H1 (cell line): ENCODE measurements at regions not wholly inside any gene's neighbourhood (a gene's known extent, or its start where the extent isn't known, plus 50 kb on each side); places are given as distances from the start of the nearest gene placed in this dataset.

Experiments
- CTCF ChIA-PET: fragments of 300-600 bp; sonication (Branson Sonifier 250); formaldehyde crosslinking; loops from one replicate; lab custom pipeline; 2021; ENCODE audit not compliant: partially characterized antibody; lab: Charles Lee
- POLR2A ChIA-PET: fragments of 300-600 bp; sonication (Branson Sonifier 250); formaldehyde crosslinking; loops from one replicate; lab custom pipeline; 2021; ENCODE audit warnings: inconsistent platforms; ENCODE audit not compliant: partially characterized antibody; lab: Charles Lee
- DNase-seq, 2 experiments: peaks; one replicate each; pipeline versions ENCODE4 v3.0.0 to v3.0.0-alpha.2; 2010 to 2022; ENCODE audit warnings: low spot score in 2 of 2, low read depth in 1 of 2, mixed read lengths in 1 of 2
- FAIRE-seq: peaks from 2 replicates; lab custom pipeline; 2011; peaks lifted over from hg19 to GRCh38; lab: Jason Lieb, UNC
- H2AFZ ChIP-seq: 2 replicates; pipeline ENCODE4 v1.8.1; 2012; ENCODE audit warnings: low read length, inconsistent platforms
- H2AK5ac ChIP-seq: 2 replicates; pipeline ENCODE4 v1.6.1; 2013; ENCODE audit warnings: low read depth, low read length
- H2BK120ac ChIP-seq: replicated peaks from 2 replicates; pipeline ENCODE3; 2013; ENCODE audit warnings: low read depth, low read length, inconsistent platforms
- H2BK12ac ChIP-seq: 2 replicates; pipeline ENCODE4 v1.6.1; 2013; ENCODE audit warnings: low read depth, low read length
- H2BK15ac ChIP-seq: 2 replicates; pipeline ENCODE4 v1.6.1; 2013; ENCODE audit warnings: low read length
- H2BK20ac ChIP-seq: 2 replicates; pipeline ENCODE4 v1.6.1; 2013; ENCODE audit warnings: low read length
- H2BK5ac ChIP-seq: 2 replicates; pipeline ENCODE4 v1.6.1; 2013; ENCODE audit warnings: low read depth, low read length
- H3K14ac ChIP-seq: 2 replicates; pipeline ENCODE4 v1.6.1; 2013; ENCODE audit warnings: inconsistent platforms; ENCODE audit not compliant: insufficient read length
- H3K18ac ChIP-seq: 2 replicates; pipeline ENCODE4 v1.6.1; 2013; ENCODE audit warnings: low read length; ENCODE audit errors: extremely low read depth
- H3K23ac ChIP-seq: 2 replicates; pipeline ENCODE4 v1.6.1; 2013; ENCODE audit warnings: inconsistent platforms; ENCODE audit not compliant: insufficient read length
- H3K23me2 ChIP-seq: 2 replicates; pipeline ENCODE4 v1.6.1; 2013; ENCODE audit warnings: low read depth, low read length
- H3K27ac ChIP-seq: 2 replicates; pipeline ENCODE4 v1.6.1; 2011; ENCODE audit warnings: low read depth, low read length, inconsistent platforms
- H3K27me3 ChIP-seq, 4 experiments: replicated peaks in 1 of 4; 1 replicate in 1 of 4; 2 replicates in 3 of 4; pipeline versions ENCODE4 v1.6.1 to v1.8.1; 2011 to 2013; ENCODE audit warnings: low read length in 3 of 4, mild to moderate bottlenecking in 3 of 4, inconsistent platforms in 2 of 4, mixed read lengths in 2 of 4, moderate library complexity in 1 of 4; ENCODE audit not compliant: control insufficient read depth in 3 of 4, insufficient read depth in 3 of 4; ENCODE audit errors: extremely low read depth in 1 of 4
- H3K36me3 ChIP-seq, 4 experiments: 2 replicates each; pipeline versions ENCODE4 v1.6.1 to v1.8.1; 2011 to 2013; ENCODE audit warnings: mild to moderate bottlenecking in 4 of 4, low read length in 3 of 4, moderate library complexity in 2 of 4, control low read depth in 1 of 4, inconsistent platforms in 1 of 4; ENCODE audit not compliant: insufficient read depth in 4 of 4, control insufficient read depth in 2 of 4
- H3K4ac ChIP-seq: replicated peaks from 2 replicates; pipeline ENCODE3; 2013; ENCODE audit warnings: low read length, low read depth, mixed read lengths, inconsistent platforms; ENCODE audit not compliant: insufficient read length
- H3K4me1 ChIP-seq, 4 experiments: replicated peaks in 1 of 4; 1 replicate in 1 of 4; 2 replicates in 3 of 4; pipeline versions ENCODE4 v1.6.1 to v1.8.1; 2011 to 2013; ENCODE audit warnings: low read length in 3 of 4, inconsistent platforms in 2 of 4, mixed read lengths in 1 of 4; ENCODE audit not compliant: insufficient read depth in 4 of 4, control insufficient read depth in 3 of 4
- H3K4me2 ChIP-seq, 2 experiments: 2 replicates each; pipeline versions ENCODE4 v1.6.1 to v1.8.1; 2011 to 2013; ENCODE audit warnings: low read depth in 2 of 2, low read length in 2 of 2, control low read depth in 1 of 2, inconsistent platforms in 1 of 2, mild to moderate bottlenecking in 1 of 2; ENCODE audit not compliant: insufficient read depth in 1 of 2
- H3K4me3 ChIP-seq, 4 experiments: fragments of 200-600, 300-600 bp in 1 of 4; sonication (generic), shearing (Covaris generic), sonication (Bioruptor Twin) in 1 of 4; 2 replicates each; pipeline versions ENCODE4 v1.5.1 to v1.8.1; 2011 to 2016; ENCODE audit warnings: low read length in 4 of 4, low read depth in 3 of 4, control low read depth in 2 of 4, inconsistent platforms in 2 of 4, mild to moderate bottlenecking in 2 of 4, mixed read lengths in 1 of 4, moderate library complexity in 1 of 4; ENCODE audit not compliant: insufficient read depth in 2 of 4; ENCODE audit errors: extremely low read depth in 1 of 4
- H3K56ac ChIP-seq: replicated peaks from 2 replicates; pipeline ENCODE3; 2013; ENCODE audit warnings: low read depth, mild to moderate bottlenecking, mixed read lengths, low read length, inconsistent platforms; ENCODE audit not compliant: insufficient read length
- H3K79me1 ChIP-seq: 2 replicates; pipeline ENCODE4 v1.6.1; 2013; ENCODE audit warnings: low read depth, low read length, control low read depth
- H3K79me2 ChIP-seq, 2 experiments: 2 replicates each; pipeline versions ENCODE4 v1.6.1 to v1.8.1; 2012 to 2013; ENCODE audit warnings: low read length in 2 of 2, mild to moderate bottlenecking in 2 of 2, inconsistent platforms in 1 of 2; ENCODE audit not compliant: insufficient read depth in 2 of 2, control insufficient read depth in 1 of 2
- H3K9ac ChIP-seq, 4 experiments: replicated peaks in 1 of 4; 1 replicate in 1 of 4; 2 replicates in 3 of 4; pipeline versions ENCODE4 v1.6.1 to v1.8.1; 2011 to 2013; ENCODE audit warnings: low read depth in 3 of 4, low read length in 3 of 4, control low read depth in 2 of 4, mild to moderate bottlenecking in 2 of 4, moderate library complexity in 2 of 4, inconsistent platforms in 1 of 4; ENCODE audit errors: extremely low read depth in 1 of 4
- H3K9me3 ChIP-seq, 2 experiments: 2 replicates each; pipeline versions ENCODE4 v1.6.1 to v1.8.1; 2012 to 2013; ENCODE audit warnings: mild to moderate bottlenecking in 2 of 2, moderate library complexity in 2 of 2, control low read depth in 1 of 2, inconsistent platforms in 1 of 2, low read depth in 1 of 2, low read length in 1 of 2, mixed read lengths in 1 of 2; ENCODE audit not compliant: insufficient read depth in 2 of 2
- H4K20me1 ChIP-seq, 2 experiments: replicated peaks in 1 of 2; 2 replicates each; pipeline versions ENCODE3 to v1.8.1; 2011 to 2013; ENCODE audit warnings: inconsistent platforms in 2 of 2, low read length in 2 of 2, mild to moderate bottlenecking in 1 of 2; ENCODE audit not compliant: insufficient read depth in 2 of 2, control insufficient read depth in 1 of 2
- H4K5ac ChIP-seq: 2 replicates; pipeline ENCODE4 v1.6.1; 2013; ENCODE audit warnings: low read length, low read depth, mixed read lengths, inconsistent platforms; ENCODE audit not compliant: insufficient read length
- H4K8ac ChIP-seq: 2 replicates; pipeline ENCODE4 v1.8.0; 2013; ENCODE audit warnings: mild to moderate bottlenecking, moderate library complexity, low read length, inconsistent platforms; ENCODE audit not compliant: insufficient read depth; ENCODE audit errors: extremely low read depth
- H4K91ac ChIP-seq: replicated peaks from 2 replicates; pipeline ENCODE3; 2013; ENCODE audit warnings: low read length, mixed read lengths, inconsistent platforms; ENCODE audit not compliant: insufficient read length
- BACH1 ChIP-seq: IDR thresholded peaks from 2 replicates; pipeline ENCODE4 v1.6.1; 2012; ENCODE audit warnings: low read length, improper control_type of control experiment
- BCL11A ChIP-seq, 2 experiments: IDR thresholded peaks; one replicate each; pipeline ENCODE4 v1.6.1; 2011; ENCODE audit warnings: low read depth in 2 of 2, low read length in 2 of 2, mild to moderate bottlenecking in 2 of 2
- BRCA1 ChIP-seq: IDR thresholded peaks from 2 replicates; pipeline ENCODE4 v1.6.1; 2012; ENCODE audit warnings: low read depth, low read length, improper control_type of control experiment
- CHD1 ChIP-seq: IDR thresholded peaks from 2 replicates; pipeline ENCODE4 v1.6.1; 2012; ENCODE audit warnings: low read depth, low read length, improper control_type of control experiment
- CREB1 ChIP-seq: IDR thresholded peaks from 2 replicates; pipeline ENCODE4 v1.6.1; 2012; ENCODE audit warnings: inconsistent platforms
- EGR1 ChIP-seq: IDR thresholded peaks from 2 replicates; pipeline ENCODE4 v1.6.1; 2011; ENCODE audit warnings: low read depth, low read length, borderline replicate concordance
- FOSL1 ChIP-seq: IDR thresholded peaks from 2 replicates; pipeline ENCODE4 v1.6.1; 2011; ENCODE audit warnings: mild to moderate bottlenecking, low read depth, low read length, moderate library complexity; ENCODE audit not compliant: insufficient read depth
- JUN ChIP-seq: IDR thresholded peaks from 2 replicates; pipeline ENCODE4 v1.6.1; 2011; ENCODE audit warnings: low read depth, mild to moderate bottlenecking, improper control_type of control experiment, low read length
- JUND ChIP-seq: IDR thresholded peaks from 2 replicates; pipeline ENCODE4 v1.6.1; 2011; ENCODE audit warnings: mild to moderate bottlenecking, improper control_type of control experiment, low read length
- MAX ChIP-seq: IDR thresholded peaks from 2 replicates; pipeline ENCODE4 v1.6.1; 2012; ENCODE audit warnings: inconsistent platforms
- POLR2AphosphoS5 ChIP-seq: IDR thresholded peaks from 2 replicates; pipeline ENCODE4 v1.6.1; 2011; ENCODE audit warnings: low read depth, low read length
- SIRT6 ChIP-seq: IDR thresholded peaks from one replicate; pipeline ENCODE4 v1.7.1; 2012; ENCODE audit warnings: low read length, inconsistent platforms
- SP2 ChIP-seq: IDR thresholded peaks from 2 replicates; pipeline ENCODE4 v1.6.1; 2012; ENCODE audit warnings: mild to moderate bottlenecking, low read length, inconsistent platforms
- SUZ12 ChIP-seq: fragments of 200-600 bp; sonication (generic); IDR thresholded peaks from 2 replicates; pipeline ENCODE4 v1.6.1; 2012; ENCODE audit warnings: mild to moderate bottlenecking, inconsistent platforms, low read length, moderate library complexity, mixed read lengths
- TAF7 ChIP-seq: optimal IDR thresholded peaks from 2 replicates; pipeline ENCODE3; 2011; ENCODE audit warnings: low read depth, mild to moderate bottlenecking, inconsistent platforms, low read length, moderate library complexity, borderline replicate concordance
- TCF12 ChIP-seq: IDR thresholded peaks from 2 replicates; pipeline ENCODE4 v1.6.1; 2011; ENCODE audit warnings: low read depth, mild to moderate bottlenecking, low read length
- YY1 ChIP-seq: IDR thresholded peaks from 2 replicates; pipeline ENCODE4 v1.6.1; 2011; ENCODE audit warnings: low read depth, mild to moderate bottlenecking, low read length
- WGBS, 2 experiments: shearing (Covaris generic) in 1 of 2; methylation state at CpG; one replicate each; pipeline versions ENCODE4 v1.1.6 to v1.1.7; 2013 to 2015; ENCODE audit warnings: low lambda C conversion rate in 2 of 2, mixed read lengths in 2 of 2, inconsistent platforms in 1 of 2, low coverage in 1 of 2, missing lambda C conversion rate in 1 of 2; ENCODE audit not compliant: insufficient replicate concordance in 2 of 2, insufficient coverage in 1 of 2, insufficient read length in 1 of 2; ENCODE audit errors: extremely low coverage in 1 of 2, missing lambda C conversion rate in 1 of 2; 5-methylcytosine and 5-hydroxymethylcytosine counted together

- Histone ChIP-seq H3K23ac (no peak overlapping the region), H3K4me2 (no peak overlapping the region), H3K27me3 (no peaks in the 10 kb centered on the region), H3K4me1 (no peaks in the 10 kb centered on the region), H4K8ac (no peak overlapping the region), H2AK5ac (no peak overlapping the region), H3K4ac (no peak overlapping the region), H2BK20ac (no peak overlapping the region), H3K27ac (no peak overlapping the region), H2BK120ac (no peak overlapping the region)
- POLR2A ChIA-PET: no interaction called here
- FAIRE-seq: no peak
- TF ChIP-seq YY1 (no peak), JUN (no peak), CREB1 (no peak), BACH1 (no peak), JUND (no peak), BRCA1 (no peak), TCF12 (no peak), TAF7 (no peak), CHD1 (no peak), EGR1 (no peak), BCL11A (IDR thresholded peaks at IDR 0.05; ENCODE audit: low read depth in 2 of 2, low read length in 2 of 2) (no peak), SP2 (no peak), MAX (no peak), POLR2AphosphoS5 (no peak), SIRT6 (no peak), FOSL1 (no peak), SUZ12 (no peak)
- TF ChIP-seq, all 59 proteins: peak for 0
- no peak overlapping the region for H3K56ac ChIP-seq
- 83% methylated on average over 6 of the region's 6 CpGs; no CpG with 5 or more reads in 1 of the 2 experiments for WGBS, 2 experiments
- no peak overlapping the region for H3K18ac ChIP-seq
- no peak overlapping the region for H2BK5ac ChIP-seq
- no peak overlapping the region for H2BK15ac ChIP-seq
- CTCF ChIA-PET: interaction anchor here (0.8 to 1.4 kb wide), 3 partner anchors 7 to 38 kb away, joined by 3 to 4 read pairs (median 3); no protein-coding TSS in a partner anchor
- no peak overlapping the region for H2BK12ac ChIP-seq
- no peaks in the 10 kb centered on the region for H3K9me3 ChIP-seq
- H3K23me2 ChIP-seq: no peaks in the 10 kb centered on the region
- H4K91ac ChIP-seq: no peak overlapping the region
- no peak for DNase-seq
- H4K20me1 ChIP-seq: no peaks in the 10 kb centered on the region
- no peaks in the 10 kb centered on the region for H3K79me1 ChIP-seq
- H4K5ac ChIP-seq: no peak overlapping the region
- no peak overlapping the region for H2AFZ ChIP-seq
- H3K79me2 ChIP-seq: no peaks in the 10 kb centered on the region
- no peak overlapping the region for H3K14ac ChIP-seq
- no peak overlapping the region for H3K4me3 ChIP-seq
- no peak overlapping the region for H3K9ac ChIP-seq
- H3K36me3 ChIP-seq: no peaks in the 10 kb centered on the region
Measured at GRCh38 chr18:78836838-78837237, 142.8 kb upstream of the SALL3 start.
